ENCODE measurements at regions not wholly inside any gene's neighbourhood (a gene's known extent, or its start where the extent isn't known, plus 50 kb on each side); places are given as distances from the start of the nearest gene placed in this dataset.

- CTCF ChIA-PET = no interaction called here
- no peak for ATAC-seq
- Histone ChIP-seq H3K9ac (ENCODE audit: low read length) (no peak overlapping the region), H3K79me2 (ENCODE audit: insufficient read depth, low read length) (no peaks in the 10 kb centered on the region), H3K4me2 (ENCODE audit: low read length) (no peak overlapping the region), H2AFZ (ENCODE audit: low read depth, low read length, poor library complexity, severe bottlenecking) (no peak overlapping the region), H3K4me1 (ENCODE audit: control insufficient read depth in 1 of 2, insufficient read depth in 2 of 2, low read length in 2 of 2) (peaks cover 12 to 22% of the 10 kb centered on the region in 2 experiments; a peak in 3 of 4 replicates), H3K27ac (ENCODE audit: low read depth, low read length) (no peak overlapping the region), H3K9me2 (ENCODE audit: insufficient read depth) (no peaks in the 10 kb centered on the region), H3K36me3 (ENCODE audit: control insufficient read depth in 1 of 2, insufficient read depth in 2 of 2, low read length in 2 of 2) (no peaks in the 10 kb centered on the region), H3K27me3 (ENCODE audit: insufficient read depth, low read length) (no peaks in the 10 kb centered on the region), H3K4me3 (replicated peaks in 1 of 2; ENCODE audit: low read depth in 1 of 2, low read length in 2 of 2) (no peak overlapping the region), H4K20me1 (ENCODE audit: insufficient read depth) (no peaks in the 10 kb centered on the region), H3K9me3 (ENCODE audit: control insufficient read depth in 1 of 2, insufficient read depth in 1 of 2, low read depth in 1 of 2, low read length in 2 of 2) (no peaks in the 10 kb centered on the region)
- BruUV-seq (replicated peaks) = no TSS peak
- no peak for TF ChIP-seq EZH2phosphoT487 (IDR thresholded peaks at IDR 0.05; ENCODE audit: borderline replicate concordance)
- TF ChIP-seq RAD21 (IDR thresholded peaks at IDR 0.05; ENCODE audit: low read depth) = no peak
- TF ChIP-seq SIN3A (IDR thresholded peaks at IDR 0.05; ENCODE audit: low read depth) = no peak
- no peak for TF ChIP-seq ELF1 (IDR thresholded peaks at IDR 0.05; ENCODE audit: borderline replicate concordance, low read depth)
- TF ChIP-seq REST (IDR thresholded peaks at IDR 0.05; ENCODE audit: low read depth) = no peak
- no peak for TF ChIP-seq ATF3 (IDR thresholded peaks at IDR 0.05)
- no peak for TF ChIP-seq CEBPB (IDR thresholded peaks at IDR 0.05; ENCODE audit: low read depth)
- no peak for TF ChIP-seq ZFX (IDR thresholded peaks at IDR 0.05)
- TF ChIP-seq MAX (IDR thresholded peaks at IDR 0.05) = no peak
- no peak for TF ChIP-seq POLR2AphosphoS5 (IDR thresholded peaks at IDR 0.05; ENCODE audit: low read depth, low read length)
- no peak for TF ChIP-seq CBX3 (IDR thresholded peaks at IDR 0.05; ENCODE audit: low read depth)
- no peak for TF ChIP-seq ZNF274 (IDR thresholded peaks at IDR 0.05; ENCODE audit: low read depth, low read length)
- RAD21 ChIA-PET (ENCODE audit: low non-redundant PET in 1 of 2, low total read pairs in 2 of 2, uncharacterized antibody in 2 of 2, unreplicated experiment in 2 of 2) = no interaction called here
- intact Hi-C loops (cut with micrococcal nuclease) = no loop called here
- POLR2A ChIA-PET = no interaction called here
- DNase-seq (ENCODE audit: low read depth, low spot score) = no peak
These were observed 114.2 kb upstream of the SPIN1 start for GRCh38 chr9:88274078-88274477.
